GM19025 (cell line): ENCODE measurements at regions not wholly inside any gene's neighbourhood (a gene's known extent, or its start where the extent isn't known, plus 50 kb on each side); places are given as distances from the start of the nearest gene placed in this dataset.
A peak's percentile ranks its signal among the peaks of the same experiment; 100 is the strongest.
"Not testable (repeated sequence)": the region's sequence is repeated elsewhere in the genome, so short reads cannot be mapped to it uniquely, and the experiment has no call there.

ENCODE experiments used
- ATAC-seq: cut with Tn5 transposase; IDR thresholded peaks from one replicate; pipeline ENCODE4 v1.9.1; 2021; ENCODE audit warnings: mild to moderate bottlenecking, low read depth, moderate library complexity; ENCODE audit not compliant: unreplicated experiment

GRCh38 chr2:215805493-215805892, 207.9 kb downstream of the MREG start:
- ATAC-seq = no peak

GRCh38 chr2:215803150-215803549, 210.2 kb downstream of the MREG start:
- ATAC-seq = no peak

GRCh38 chr2:215799194-215799593, 214.2 kb downstream of the MREG start:
- ATAC-seq = no peak

GRCh38 chr2:215797676-215798075, 215.7 kb downstream of the MREG start:
- no peak for ATAC-seq

DNA sequence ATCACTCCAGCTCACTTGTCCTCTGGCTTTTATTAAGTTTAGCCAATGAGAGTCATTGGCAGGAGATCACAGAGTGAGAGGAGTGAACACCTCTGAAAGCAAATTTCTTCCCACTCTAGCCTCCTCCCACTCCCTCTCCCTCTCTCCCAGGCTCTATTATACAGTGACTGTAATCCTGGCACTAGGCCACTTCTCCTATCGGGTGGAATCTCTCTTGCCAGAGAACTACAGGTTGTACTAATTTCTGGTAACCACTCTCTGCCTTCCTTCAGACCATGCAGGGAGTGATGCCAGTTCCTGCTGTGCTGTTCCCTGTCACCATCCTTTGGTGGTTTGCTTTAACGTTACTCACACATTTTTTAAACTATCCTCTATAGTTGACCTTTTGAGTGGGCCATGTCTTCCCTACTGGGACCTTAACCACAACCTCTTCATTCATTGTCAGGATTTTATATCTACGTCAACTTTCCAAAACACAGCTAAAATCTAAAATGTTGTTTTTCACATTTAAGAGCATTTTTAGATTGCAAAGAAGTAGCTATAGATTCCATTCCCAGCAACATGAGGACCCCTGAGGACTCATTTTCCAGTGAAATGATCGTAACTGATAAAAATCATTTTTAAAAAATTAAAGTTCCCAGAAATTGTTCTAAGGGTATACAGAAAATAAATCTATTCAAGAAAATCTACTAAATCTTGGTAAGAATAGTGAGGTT, 217.1 kb downstream of the MREG start:
- no peak for ATAC-seq

DNA sequence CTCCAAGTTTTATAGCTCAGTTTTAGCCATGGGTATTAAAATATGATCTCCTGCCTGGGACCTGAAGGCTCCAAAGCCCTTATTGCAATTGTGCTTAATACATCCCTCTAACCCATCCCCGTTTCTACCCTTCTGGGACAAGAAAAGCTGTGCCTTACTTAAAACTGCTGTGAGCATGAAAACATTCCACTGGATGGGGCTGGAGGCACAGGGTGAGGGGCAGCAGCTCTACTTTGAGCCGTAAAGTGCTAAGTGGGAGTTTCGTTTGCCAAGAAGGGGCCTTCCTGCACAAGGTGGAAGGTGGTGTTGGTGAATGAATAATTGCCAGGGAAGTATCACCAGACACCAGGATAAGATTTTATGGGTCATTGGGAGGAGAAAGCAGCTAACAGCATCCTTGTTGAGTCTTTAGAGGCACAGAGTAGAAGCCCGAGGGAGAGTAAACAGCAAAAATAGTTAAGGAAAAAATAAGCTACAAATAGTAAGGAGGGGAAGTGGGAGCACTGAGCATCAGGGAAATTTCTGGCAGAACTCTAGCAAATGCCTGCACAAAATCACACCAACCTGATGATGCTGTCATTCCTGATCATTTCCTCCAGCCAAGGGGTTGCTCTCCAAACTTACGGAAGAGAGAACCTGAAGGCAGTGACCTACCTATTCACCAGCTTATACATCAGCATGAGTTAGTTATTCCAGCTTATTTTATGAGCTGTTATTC, 218.4 kb downstream of the MREG start:
- ATAC-seq = no peak

- ATAC-seq = peak; percentile 60
These were observed 219.4 kb downstream of the MREG start for GRCh38 chr2:215793747-215794595.

DNA sequence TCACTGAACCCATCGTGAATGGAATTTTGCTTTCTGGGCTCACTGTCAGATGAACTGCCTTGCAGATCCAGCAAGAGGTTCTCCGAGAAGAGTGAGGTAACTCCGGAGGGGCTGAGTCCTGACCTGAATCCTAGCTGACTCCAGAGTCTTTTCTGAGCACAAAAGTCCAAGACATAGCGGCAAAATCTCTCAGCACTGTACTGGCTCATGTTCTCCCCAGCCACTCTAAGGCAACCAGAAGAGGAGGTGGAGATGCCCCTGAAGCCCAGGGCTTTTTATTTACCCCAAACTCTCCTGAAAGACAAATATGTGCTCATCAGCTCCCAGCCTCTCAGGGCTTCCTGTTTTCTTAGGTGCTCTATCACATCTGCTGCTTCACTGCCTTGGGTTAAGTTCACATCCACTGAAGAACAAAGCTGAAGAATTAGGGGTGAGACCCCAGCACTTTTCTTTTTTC, 221.8 kb downstream of the MREG start:
- no peak for ATAC-seq

- no peak for ATAC-seq
These were observed 222.6 kb downstream of the MREG start for GRCh38 chr2:215790523-215791421.

DNA sequence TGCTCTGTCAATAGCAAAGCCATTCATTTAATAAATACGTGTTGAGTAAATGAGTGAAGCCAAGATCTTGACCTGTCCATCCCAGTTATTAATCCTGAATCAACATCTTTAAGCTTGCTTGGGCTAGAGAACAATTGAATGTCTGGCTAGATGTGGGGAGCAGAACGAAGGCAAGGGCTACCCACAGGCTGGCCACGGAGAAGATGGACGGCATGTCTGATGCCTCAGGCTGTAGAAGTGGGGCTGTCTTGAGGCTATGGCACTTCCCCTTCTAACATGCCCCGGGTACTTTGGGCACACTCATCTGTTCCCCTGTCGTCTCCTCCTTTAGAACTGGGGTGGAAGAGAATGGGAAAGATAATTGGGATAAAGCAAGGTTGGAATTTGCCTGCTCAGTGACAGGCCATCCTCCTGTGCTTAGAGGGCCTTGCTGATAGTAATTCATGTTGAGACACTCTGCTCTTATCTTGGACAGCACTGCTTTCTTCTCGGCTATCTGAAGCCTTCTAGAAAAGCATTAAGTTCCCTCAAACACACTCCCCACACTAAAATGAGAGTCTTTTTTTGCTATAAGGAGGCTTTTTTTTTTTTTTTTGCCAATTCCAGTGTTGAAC, 225.7 kb downstream of the MREG start:
- ATAC-seq = no peak

DNA sequence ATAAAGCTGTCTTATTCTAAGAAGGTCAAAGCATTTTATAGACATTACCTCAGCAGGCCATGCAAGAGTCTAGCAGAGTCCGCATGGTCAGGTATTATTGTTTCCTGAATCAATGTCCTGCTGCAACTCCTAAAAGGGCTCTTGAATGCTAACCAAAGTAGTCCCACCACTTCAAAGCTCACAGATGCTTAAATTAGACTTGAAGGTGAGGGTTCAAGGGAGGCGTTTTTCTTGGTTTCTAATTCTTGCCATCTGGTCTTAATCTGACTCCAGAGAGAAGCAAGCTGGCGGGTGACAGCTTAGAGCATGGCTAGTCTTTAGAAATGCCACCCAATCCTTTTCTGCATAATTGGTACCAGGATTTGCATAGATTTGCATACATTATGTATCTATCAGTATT, 226.3 kb downstream of the MREG start:
- ATAC-seq = no peak

GRCh38 chr2:215784371-215784783, 229.0 kb downstream of the MREG start:
- no peak for ATAC-seq

DNA sequence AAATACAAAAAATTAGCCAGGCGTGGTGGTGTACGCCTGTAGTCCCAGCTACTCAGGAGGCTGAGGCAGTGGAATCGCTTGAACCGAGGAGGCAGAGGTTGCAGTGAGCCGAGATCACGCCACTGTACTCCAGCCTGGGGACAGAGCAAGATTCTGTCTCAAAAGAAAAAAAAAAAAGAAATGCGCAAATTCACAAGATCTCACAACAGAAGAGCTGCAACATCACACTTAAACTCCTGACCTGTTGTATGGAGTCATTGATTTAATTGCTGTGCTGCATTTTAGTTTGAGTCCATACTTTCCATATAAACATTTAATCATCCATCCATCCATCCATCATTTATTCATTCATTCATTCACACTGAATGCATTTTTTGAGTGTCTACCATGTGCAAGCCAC, 229.7 kb downstream of the MREG start:
- not testable (repeated sequence) for ATAC-seq

DNA sequence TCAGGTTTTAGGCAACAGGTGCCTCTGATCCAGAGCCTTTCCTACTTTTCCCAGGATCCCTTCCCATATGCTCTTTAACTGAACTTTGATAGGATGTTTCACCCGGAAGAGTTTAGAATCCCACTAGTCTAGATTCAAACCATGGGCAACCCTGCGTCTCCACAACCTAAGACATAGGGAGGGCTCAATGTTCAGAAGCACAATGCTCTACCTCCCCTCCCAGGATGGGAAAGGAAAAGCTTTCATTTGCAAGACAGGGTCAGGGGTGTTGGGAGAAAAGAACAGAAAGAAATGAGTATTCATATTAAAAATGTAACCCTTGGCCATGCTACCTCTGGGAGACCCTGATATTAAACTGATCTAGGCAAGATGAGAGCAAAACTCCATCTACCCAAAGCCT, 230.4 kb downstream of the MREG start:
- ATAC-seq = no peak

DNA sequence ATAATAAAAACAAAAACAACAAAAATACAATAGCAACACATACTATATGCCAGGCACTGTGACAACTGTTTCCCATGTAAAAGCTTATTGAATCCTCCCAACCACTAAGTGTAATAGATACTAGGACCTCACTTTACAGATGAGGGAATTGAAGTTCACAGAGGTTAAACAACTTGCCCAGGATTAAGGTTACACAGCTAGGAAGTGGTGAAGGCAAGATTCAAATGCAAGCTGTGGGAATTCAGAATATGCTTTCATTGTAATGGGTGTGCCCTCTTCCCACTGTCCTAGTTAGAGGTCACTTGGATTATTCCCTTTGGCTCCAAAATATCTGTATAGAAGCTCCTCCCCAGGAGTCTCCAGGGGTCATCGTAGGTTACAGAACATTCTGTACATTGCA, 231.1 kb downstream of the MREG start:
- ATAC-seq = no peak

DNA sequence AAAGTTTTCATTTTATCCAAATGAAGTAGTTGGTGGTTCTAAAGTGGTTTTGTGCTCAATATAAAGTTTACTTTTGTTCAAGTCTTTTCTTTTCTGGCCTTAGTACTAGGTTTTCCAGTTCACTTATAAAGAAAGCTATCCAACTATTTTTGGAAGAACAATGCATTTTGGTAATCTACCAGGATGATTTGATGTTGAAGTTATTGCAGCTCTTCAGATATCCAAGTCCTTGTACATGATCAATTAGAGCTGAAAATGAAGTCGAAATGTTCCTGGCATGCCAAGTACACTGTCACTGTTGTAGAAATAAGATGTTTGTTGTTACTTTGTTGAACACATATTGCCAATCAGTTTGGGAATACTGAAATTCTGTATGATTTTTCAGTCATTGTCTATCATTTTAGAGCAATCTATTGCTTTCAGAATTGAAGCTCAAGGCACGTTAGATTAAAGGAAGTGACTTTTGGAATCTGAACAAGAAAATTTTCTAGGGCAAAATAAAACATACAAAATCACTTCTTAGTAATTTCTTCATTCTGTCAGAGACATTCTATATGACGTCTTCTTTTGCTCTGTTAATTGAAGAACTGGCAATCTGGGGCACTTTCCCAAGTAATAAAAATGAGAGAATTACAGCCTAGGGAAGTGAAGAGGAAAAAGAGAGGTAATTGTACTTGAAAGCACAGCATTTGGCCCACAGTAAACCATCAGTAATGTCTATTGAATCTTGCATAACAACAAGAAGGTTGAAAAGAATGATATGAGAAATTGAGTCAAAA, 232.3 kb downstream of the MREG start:
- ATAC-seq = no peak

DNA sequence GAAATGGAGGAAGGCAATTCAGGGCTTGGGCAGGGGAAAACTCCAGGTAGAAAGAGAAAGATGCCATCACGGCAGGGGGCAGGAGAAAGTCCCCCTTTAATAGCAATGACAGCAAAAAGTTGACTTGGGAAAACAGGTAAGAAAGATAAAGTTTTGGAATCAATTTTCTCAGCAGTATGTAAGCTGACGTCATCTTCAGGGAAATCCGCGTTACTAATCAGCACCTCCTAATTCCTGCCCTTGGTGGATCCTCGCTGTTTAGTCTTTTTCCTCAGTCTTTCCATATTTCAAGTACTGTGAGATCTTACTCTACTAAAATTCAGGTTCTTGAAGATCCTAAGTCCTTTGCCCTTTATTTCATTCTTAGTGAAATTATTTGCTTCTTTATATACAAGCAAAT, 233.0 kb downstream of the MREG start:
- ATAC-seq = no peak

DNA sequence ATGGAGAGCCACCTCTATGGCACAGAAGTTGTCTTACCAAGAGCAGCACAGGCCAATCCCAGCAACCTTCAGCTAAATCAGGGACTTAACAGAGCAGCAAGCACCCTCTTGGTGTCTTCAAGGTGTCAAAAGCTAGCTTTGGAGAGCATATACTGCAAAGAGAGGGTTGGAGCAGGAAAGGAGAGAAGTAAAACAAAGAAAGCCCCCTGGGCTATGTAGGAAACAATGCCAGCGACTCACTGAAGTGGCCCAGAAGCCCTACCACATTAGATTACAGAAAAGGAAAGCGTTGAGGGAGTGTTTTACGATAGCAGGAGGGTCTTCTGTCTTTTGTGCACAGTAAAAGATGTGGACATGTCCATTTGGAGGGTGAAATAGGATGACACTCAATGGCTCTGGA, 233.4 kb downstream of the MREG start:
- no peak for ATAC-seq

- ATAC-seq = no peak
These were observed 235.8 kb downstream of the MREG start for GRCh38 chr2:215777465-215778044.
